Activated gamma-delta T cell treated with anti-CD3 and anti-CD28 coated beads, Interleukin-2, amount 50 U/mL, for 16 hours (primary cell): ENCODE measurements at regions not wholly inside any gene's neighbourhood (a gene's known extent, or its start where the extent isn't known, plus 50 kb on each side); places are given as distances from the start of the nearest gene placed in this dataset.

ENCODE experiments used
- DNase-seq: peaks from one replicate; pipeline ENCODE4 v3.0.0-alpha.2; 2020; ENCODE audit warnings: low read depth

GRCh38 chr1:199856216-199856780 lies 171.2 kb upstream of the NR5A2 start:
- no peak for DNase-seq

DNA sequence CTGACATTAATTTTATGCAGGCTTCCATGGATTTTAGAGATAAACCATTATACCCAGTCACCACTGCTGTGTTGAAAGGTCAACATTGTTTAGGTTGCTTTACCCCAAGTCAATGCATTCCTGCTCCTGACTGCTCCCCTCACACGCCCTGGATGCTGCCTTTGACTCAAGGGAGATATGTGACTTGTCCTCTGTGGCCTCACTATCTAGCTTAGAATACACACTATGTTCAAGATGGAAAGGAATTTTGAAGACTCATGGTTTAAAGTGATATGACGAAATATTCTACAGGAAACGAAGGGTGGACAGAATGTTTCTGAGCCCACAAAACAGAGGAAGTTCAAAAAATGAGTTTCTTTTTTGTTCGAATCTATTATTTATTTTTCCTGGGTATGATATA lies 170.4 kb upstream of the NR5A2 start:
- no peak for DNase-seq

- DNase-seq = no peak
These were observed 170.0 kb upstream of the NR5A2 start for GRCh38 chr1:199857516-199857915.

- no peak for DNase-seq
These were observed 169.3 kb upstream of the NR5A2 start for GRCh38 chr1:199858171-199858570.

DNA sequence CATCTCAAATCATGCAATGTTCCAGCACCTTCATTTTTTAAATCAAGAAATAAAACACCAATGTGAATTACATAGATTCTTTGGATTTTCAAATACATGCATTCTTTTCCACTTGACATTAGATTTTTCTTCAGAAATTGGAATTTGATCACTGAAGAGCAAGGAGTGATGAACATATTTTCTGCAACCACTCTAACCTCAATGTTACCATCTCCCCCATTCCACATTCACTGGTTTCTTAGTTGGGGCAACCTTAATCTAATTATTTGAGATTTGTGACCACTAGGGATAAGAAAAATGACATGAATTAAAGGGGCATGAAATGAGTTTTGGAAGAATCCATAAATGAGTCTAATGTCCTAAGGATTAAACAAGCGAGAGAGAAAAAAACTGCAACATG lies 168.7 kb upstream of the NR5A2 start:
- DNase-seq = no peak

DNA sequence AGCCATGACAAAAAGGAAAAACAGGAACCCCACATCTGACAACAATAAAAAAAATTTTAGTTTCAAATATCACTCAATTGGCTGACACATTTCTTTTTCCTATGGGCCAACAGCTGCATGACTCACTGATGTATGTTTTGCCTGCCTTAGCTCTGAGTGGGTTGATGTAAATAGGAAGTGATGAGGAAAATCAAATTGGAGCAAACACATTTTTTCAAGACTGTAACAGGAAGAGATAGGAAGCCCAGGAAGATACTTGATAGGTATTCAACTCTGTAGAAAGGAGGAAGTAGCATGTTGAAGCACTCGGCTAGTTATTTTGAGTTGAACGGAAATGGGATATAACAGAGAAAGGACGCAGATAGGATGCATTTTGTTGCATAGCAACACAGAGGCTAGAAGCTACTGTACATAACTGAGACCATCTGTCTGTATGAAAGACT lies 168.0 kb upstream of the NR5A2 start:
- no peak for DNase-seq

DNA sequence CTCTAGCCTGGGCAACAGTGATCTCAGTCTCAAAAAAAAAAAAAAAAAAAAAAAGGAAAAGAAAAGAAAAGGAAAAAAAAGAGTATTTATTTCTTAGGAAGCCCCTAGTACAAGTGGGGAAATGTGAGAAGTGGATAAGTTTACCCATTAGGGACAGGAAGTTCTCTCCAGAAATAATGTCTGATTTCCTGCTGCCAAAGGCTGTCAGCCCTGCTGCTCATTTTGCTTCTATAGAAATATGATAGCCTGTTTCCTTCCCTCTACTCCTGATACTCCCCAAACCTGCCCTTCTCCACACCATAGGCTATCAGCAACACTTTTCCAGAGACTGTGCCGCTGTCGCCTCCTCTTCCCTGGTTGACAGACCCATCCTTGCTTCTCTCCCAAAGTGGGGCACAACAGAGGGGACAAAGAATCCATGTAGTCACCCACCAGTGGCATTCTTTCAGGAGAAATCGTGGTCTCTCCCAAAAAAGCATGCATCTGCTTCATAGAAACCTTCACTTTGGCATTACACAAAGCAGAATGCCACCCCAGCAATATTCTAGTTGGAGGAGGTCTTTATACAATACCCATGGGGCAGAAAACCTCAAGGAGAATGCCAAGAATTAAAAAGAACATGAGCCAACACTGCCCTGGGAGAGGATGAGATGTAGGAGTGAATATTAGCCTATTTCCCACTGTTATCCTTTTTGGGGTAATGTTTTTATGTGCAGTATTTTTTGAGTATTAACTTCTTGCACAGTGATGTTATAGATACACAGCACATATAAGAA lies 166.3 kb upstream of the NR5A2 start:
- no peak for DNase-seq

DNA sequence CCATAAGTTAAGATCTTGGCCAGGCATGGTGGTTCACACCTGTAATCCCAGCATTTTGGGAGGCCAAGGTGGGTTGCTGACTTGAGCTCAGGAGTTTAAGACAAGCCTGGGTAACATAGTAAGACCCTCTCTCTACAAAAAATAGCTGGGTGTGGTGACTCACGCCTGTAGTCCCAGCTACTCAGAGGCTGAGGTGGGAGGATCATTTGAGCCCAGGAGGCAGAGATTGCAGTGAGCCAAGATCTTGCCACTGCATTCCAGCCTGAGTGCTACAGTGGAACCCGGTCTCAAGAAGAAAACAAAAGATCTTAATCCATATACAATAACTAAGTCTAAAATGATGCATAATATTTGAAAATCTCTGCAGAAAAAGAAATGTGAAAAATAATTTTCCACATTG lies 165.5 kb upstream of the NR5A2 start:
- no peak for DNase-seq

- DNase-seq = no peak
These were observed 161.3 kb upstream of the NR5A2 start for GRCh38 chr1:199866210-199866617.

DNA sequence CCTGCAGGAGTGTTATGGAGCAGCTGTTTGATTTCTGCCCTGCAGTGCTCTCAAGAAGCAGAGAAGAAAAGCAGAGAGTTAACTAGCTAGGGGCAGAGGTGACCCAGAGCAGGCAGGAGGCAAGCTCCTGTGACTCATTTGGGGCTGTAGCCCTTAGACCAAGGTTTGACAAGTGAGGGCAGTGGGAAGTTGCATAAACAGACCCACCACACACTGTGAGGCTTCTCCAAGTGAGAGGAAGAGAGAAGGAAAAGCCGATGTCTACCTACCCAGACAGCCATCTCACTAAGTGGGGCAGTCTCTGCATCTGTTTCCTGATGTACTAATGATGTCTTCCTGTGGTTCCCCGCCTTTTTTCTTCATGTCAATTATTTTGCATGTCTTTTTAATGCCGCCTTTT lies 159.9 kb upstream of the NR5A2 start:
- no peak for DNase-seq

DNA sequence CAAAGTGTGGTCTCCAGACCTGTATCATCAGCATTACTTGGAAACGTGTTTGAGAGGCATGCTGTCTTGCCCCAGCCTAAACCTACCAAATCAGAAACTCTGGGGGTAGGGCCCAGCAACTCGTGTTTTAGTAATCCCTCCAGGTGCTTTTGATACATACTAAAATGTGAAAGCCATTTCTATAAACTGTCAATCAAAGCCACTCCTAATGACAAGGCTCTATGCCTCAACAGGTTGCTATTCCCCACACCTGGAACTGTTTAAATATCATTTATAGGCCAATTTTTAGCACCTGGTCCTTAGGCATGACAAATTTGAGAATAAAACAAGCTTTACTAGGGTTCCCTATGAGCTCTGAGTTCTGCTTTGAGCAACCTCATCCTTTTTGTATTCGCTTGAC lies 158.7 kb upstream of the NR5A2 start:
- no peak for DNase-seq

DNA sequence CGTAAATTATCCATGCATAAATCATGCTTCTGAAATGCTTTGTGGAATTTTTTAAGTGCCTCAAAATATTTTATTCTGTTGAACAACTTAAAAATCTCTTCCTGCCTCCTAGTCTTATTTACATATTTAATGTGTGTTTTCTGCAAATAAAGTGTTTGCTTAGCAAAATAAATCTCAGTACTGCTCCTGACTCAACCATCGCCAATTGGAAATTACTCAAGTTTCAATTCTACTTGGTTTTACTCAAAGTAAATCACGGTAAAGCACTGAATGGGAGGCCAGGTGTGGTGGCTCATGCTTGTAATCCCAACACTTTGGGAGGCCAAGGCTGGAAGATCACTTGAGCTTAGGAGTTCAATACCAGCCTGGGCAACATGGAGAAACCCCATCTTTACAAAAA lies 152.2 kb upstream of the NR5A2 start:
- no peak for DNase-seq

DNA sequence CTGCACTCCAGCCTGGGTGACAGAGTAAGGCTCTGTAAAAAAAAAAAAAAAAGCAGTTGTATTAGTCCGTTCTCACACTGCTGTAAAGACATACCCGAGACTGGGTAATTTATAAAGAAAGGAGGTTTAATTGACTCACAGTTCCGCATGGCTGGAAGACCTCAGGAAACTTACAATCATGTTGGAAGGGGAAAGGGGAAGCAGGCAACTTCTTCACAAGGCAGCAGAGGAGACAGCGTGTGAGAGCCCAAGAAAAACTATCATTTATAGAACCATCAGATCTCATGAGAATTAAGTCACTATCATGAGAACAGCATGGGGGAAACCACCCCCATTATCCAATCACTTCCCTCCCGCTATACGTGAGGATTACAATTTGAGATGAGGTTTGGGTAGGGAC lies 151.7 kb upstream of the NR5A2 start:
- DNase-seq = no peak

DNA sequence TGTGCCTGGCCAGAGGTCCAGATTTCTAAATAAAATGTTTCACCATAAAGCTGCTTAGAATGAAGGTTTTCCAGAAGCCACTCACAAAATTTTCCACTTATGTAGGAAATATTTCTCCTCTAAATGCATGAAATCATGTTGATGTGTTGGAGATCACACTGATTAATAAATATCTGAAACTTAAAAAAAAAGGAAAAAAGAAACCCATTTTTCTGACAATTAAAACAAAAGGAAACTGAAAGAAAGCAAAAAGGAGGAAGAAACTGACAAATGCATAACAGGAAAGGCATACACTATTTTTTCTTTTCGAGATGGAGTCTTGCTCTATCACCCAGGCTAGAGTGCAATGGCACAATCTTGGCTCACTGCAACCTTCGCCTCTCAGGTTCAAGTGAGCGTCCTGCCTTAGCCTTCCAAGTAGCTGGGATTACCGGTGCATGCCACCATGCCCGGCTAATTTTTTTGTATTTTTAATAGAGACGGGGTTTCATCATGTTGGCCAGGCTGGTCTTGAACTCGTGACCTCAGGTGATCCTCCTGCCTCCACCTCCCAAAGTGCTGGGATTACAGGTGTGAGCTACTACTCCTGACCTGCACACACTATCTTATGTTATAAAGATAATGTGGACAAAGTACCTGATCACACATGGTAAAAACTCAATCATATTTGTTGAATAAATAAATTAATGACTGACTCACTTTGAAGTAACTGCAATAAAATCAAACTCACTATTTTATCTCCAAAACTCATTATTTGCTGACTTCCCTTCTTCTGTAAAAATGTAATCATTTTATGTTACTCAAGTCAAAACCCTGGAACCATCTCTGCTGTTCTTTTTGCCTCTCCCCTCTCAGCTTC lies 149.8 kb upstream of the NR5A2 start:
- no peak for DNase-seq

DNA sequence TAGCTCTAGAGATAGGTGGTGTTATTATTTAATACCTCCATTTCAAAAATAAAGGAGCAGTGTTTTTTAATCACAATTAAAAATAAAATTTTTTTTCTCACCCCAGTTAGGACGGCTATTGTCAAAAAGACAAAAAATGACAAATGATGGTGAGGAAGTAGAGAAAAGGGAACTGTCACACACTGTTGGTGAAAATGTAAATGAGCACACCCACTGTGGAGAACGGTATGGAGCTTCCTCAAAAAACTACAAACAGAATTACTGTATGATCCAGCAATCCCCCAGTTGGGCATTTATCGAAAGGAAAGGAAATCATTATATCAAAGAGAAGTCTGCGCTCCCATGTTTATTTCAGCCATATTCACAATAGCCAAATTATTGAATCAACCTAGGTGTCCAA lies 148.7 kb upstream of the NR5A2 start:
- DNase-seq = no peak

DNA sequence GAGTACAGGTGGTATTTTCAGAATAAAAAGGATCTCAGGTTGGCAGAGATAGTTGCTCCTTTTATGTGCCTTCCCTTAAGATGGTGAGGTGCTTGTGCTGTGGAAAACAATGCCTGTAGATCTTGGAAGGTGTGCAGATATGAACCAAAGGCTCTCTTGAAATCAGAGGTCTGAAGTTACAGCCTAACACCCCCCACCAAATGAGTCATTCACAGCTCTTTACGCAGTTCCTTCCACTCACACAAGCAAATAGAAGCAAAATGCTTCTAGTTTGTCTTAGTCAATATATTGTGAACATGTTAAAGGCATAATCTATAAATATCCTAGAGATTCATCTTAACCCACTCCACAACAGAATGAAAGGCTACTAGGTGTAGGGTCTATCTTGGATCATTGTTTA lies 128.9 kb upstream of the NR5A2 start:
- no peak for DNase-seq

DNA sequence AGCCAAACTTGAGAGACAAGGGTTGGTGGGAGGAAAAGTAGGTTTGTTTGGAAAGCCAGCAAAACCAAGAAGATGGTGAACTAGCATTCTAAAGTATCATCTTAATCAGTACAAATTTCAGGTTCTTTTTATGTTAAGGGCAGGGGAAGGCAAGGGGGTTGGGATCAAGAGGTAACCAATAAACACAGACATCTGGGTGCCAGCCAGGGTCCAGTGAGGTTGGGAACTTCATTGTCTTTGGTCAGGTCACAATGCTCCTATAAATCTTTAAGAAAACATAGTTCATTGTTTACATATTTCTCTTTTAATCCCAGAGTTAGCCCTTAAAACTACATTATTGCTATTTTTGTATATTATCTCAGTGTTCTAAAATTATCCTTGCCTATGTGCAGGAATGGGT lies 126.2 kb upstream of the NR5A2 start:
- no peak for DNase-seq

DNA sequence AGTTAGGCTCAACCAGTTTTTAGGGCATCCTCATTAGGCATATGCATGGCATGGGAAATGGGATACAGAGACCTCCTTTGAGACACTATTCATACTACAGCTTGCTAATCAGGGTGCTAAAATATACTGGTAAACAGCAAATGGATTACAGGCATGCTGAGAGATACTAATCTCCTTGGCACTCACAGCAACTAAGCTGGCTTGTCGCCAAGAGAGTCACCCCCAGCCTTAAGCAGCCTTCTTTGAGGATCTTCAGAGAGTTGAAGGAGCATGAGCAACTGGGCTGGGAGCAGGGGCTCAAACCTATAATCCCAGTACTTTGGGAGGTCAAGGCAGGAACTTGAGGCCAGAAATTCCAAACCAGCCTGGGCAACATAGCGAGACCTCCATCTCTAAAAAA lies 120.1 kb upstream of the NR5A2 start:
- no peak for DNase-seq

GRCh38 chr1:199909137-199909536 lies 118.4 kb upstream of the NR5A2 start:
- no peak for DNase-seq

- DNase-seq = no peak
These were observed 114.2 kb upstream of the NR5A2 start for GRCh38 chr1:199913318-199913717.

DNA sequence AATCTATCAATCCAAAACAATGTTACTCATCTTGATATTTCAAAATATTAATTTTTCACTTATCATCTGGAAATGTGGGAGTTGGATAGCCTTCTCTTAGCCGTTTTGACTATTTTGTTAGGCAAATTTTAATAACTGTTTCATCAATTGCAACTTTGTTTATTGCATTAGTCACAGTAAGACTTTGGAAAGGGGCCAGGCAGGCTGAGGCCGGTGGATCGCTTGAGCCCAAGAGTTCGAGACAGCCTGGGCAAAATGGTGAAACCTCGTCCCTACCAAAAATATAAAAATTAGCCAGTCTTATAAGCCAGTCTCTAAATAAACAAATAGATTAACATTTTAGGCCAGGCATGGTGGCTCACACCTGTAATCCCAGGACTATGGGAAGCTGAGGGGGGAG lies 113.0 kb upstream of the NR5A2 start:
- DNase-seq = no peak

DNA sequence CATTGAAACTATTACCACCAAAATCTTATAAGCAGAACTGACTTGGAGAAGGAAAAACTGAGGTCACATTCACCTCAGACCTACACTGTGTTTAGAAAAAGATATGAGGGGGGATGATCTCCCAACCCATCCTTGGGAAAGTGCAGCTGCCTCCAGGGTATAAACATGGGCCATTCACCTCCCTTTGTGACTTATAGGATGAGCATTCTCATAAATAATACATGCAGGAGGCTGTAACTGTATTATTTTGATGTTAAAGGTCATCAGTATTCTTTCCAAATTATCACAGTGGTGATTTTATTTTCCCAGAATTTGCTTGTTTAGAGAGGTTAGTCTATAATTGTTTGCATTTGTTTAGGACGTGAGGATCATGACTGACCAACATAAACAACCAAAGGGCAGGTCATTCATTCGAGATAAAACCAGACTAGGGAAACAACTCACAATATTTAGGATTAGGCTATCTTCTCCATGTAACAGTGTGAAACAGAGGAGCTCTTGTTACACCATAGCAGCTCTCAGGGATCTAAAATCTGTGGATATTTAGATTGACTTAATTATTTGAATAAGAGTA lies 109.2 kb upstream of the NR5A2 start:
- no peak for DNase-seq

- no peak for DNase-seq
These were observed 106.9 kb upstream of the NR5A2 start for GRCh38 chr1:199920635-199921034.
